ENCODE measurements at regions not wholly inside any gene's neighbourhood (a gene's known extent, or its start where the extent isn't known, plus 50 kb on each side); places are given as distances from the start of the nearest gene placed in this dataset.

DNA sequence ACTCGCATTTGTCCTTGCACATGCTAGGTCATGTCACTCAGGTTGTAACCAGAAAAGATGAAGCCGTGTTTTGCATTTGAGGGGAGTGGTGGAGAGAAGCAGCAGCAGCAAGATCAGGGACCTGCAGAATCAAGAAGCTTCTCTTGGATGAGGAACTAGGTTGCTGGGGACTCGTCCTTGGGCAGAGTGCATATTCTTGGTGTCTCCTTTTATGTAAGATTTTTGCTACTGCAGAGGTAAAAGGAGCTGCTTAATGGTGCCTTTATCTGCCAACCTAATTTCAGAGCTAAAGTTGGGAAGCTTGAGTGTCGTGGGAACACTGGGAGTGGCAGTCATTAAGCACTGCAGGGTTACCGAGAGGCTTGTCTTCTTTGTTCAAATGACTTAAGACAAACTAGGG, 236.5 kb downstream of the MAP2K4 start:
- H3K27ac ChIP-seq = no peak overlapping the region
- no peak for TF ChIP-seq ZFX (IDR thresholded peaks at IDR 0.05)
- no peak for TF ChIP-seq CTCF (conservative IDR thresholded peaks at IDR 0.05)

DNA sequence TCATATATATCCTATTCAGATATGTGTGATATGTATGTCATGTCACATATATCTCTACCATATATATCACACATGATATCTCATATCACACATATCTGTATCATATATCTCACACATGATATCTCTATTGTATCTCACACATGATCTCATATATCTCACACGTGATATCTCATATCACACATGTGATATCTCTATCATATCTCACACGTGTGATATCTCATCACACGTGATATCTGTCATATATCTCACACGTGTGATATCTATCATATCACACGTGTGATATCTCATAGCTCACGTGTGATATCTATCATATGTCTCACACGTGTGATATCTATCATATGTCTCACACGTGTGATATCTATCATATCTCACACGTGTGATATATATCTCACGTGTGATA, 240.7 kb downstream of the MAP2K4 start:
- TF ChIP-seq ZFX (IDR thresholded peaks at IDR 0.05) (no peak), CTCF (conservative IDR thresholded peaks at IDR 0.05) (no peak)
- H3K27ac ChIP-seq = no peak overlapping the region

DNA sequence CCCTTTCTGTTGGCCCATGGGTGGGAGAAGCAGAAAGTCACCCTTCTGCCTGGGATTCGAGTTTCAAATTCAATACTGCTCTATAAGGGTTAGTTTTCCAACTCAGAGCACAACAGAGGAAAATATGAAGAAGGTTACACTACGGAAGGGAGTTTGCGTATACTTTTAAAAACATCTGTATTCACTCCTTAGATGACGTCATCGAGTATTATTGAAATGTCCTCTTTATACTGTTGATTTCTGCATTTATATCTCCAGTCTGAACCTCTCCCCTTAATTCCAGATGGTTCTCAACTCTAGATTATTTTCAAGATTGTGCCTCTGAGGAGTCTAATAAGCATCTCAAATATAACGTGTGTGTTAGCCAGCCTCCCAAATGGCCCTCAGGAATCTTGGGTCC, 249.1 kb downstream of the MAP2K4 start:
- TF ChIP-seq CTCF (conservative IDR thresholded peaks at IDR 0.05) (no peak), ZFX (IDR thresholded peaks at IDR 0.05) (no peak)
- no peak overlapping the region for H3K27ac ChIP-seq

DNA sequence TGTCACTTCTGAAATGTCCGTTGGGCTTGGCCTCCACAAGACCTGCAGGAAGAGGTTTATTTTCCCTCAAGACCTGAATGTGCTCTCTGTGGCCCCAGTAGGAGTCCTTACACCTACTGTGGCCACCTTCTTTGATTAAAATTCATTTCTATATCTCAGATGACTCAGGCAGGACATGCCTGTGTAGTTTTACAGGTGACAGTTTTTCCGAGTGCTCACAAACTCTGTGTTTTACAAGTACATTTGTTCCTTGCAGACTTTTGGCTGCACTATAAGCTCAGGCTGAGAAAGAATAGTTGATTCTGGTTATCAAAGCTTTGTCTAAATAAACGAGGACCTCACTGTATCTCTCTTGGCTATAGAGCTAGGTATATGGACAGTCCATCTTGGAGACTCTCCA, 257.1 kb downstream of the MAP2K4 start:
- H3K27ac ChIP-seq = no peak overlapping the region; the same call in 1 of the 2 replicates
- no peak for TF ChIP-seq ZFX (IDR thresholded peaks at IDR 0.05)
- TF ChIP-seq CTCF (conservative IDR thresholded peaks at IDR 0.05) = no peak

GRCh38 chr17:12282056-12282455, 261.4 kb downstream of the MAP2K4 start:
- no peak overlapping the region for H3K27ac ChIP-seq
- TF ChIP-seq ZFX (IDR thresholded peaks at IDR 0.05) (no peak), CTCF (conservative IDR thresholded peaks at IDR 0.05) (no peak)

- no peak for TF ChIP-seq CTCF (conservative IDR thresholded peaks at IDR 0.05)
- TF ChIP-seq ZFX (IDR thresholded peaks at IDR 0.05) = no peak
- H3K27ac ChIP-seq = no peak overlapping the region
Observed at GRCh38 chr17:12287953-12288352, 267.3 kb downstream of the MAP2K4 start.

- H3K27ac ChIP-seq = no peak overlapping the region
- no peak for TF ChIP-seq CTCF (conservative IDR thresholded peaks at IDR 0.05)
- TF ChIP-seq ZFX (IDR thresholded peaks at IDR 0.05) = no peak
Observed at GRCh38 chr17:12290207-12290606, 269.5 kb downstream of the MAP2K4 start.

Data from C4-2B (cell line).